Testis (tissue), 2 donors: ENCODE measurements at regions not wholly inside any gene's neighbourhood (a gene's known extent, or its start where the extent isn't known, plus 50 kb on each side); places are given as distances from the start of the nearest gene placed in this dataset.

Source experiments
- DNase-seq: peaks from one replicate; pipeline ENCODE4 v3.0.0-alpha.2; 2019
- H3K27ac ChIP-seq, 2 donors: fragments of 200-600 bp; sonication (generic); one replicate each; pipeline ENCODE4 v1.5.1; 2019
- H3K27me3 ChIP-seq: fragments of 200-600 bp; sonication (generic); one replicate; pipeline ENCODE4 v1.5.1; 2019
- H3K36me3 ChIP-seq: fragments of 200-600 bp; sonication (generic); one replicate; pipeline ENCODE4 v1.5.1; 2017; ENCODE audit warnings: low read depth; ENCODE audit errors: missing control alignments
- H3K4me1 ChIP-seq: fragments of 200-600 bp; sonication (generic); one replicate; pipeline ENCODE4 v1.5.1; 2019
- H3K4me3 ChIP-seq, 2 donors: fragments of 200-600 bp; sonication (generic); one replicate each; pipeline ENCODE4 v1.5.1; 2017 to 2019
- H3K9me3 ChIP-seq: fragments of 200-600 bp; sonication (generic); one replicate; pipeline ENCODE4 v1.5.1; 2017
- POLR2A ChIP-seq: fragments of 450-650 bp; IDR thresholded peaks from one replicate; pipeline ENCODE4 v1.6.1; 2017; ENCODE audit warnings: antibody characterized with exemption, mild to moderate bottlenecking, moderate library complexity
- WGBS, 2 donors: methylation state at CpG; one replicate each; pipeline ENCODE4 v1.1.5; 2018; 5-methylcytosine and 5-hydroxymethylcytosine counted together
- intact Hi-C: fragments of 100-400 bp; cut with DNase I; formaldehyde crosslinking; loops from one replicate; pipeline ENCODE4 v1.15.1; 2023; ENCODE audit warnings: low total_unique reads
- TF ChIP-seq, protein P1 (sequence below), 3 experiments: fragments of 450-650 bp in 2 of 3; fragments of 200-600 bp in 1 of 3; sonication (generic) in 1 of 3; IDR thresholded peaks; one replicate each; pipeline ENCODE4 v1.5.1; 2016 to 2019; ENCODE audit warnings: antibody characterized with exemption in 3 of 3, mild to moderate bottlenecking in 2 of 3, moderate library complexity in 1 of 3

GRCh38 chr13:79626924-79627323 is 146.0 kb downstream of the NDFIP2 start:
- Histone ChIP-seq H3K4me3 (no peak overlapping the region), H3K27ac (no peak overlapping the region), H3K9me3 (no peaks in the 10 kb centered on the region), H3K4me1 (no peaks in the 10 kb centered on the region), H3K36me3 (no peaks in the 10 kb centered on the region), H3K27me3 (no peaks in the 10 kb centered on the region)
- intact Hi-C loops: no loop called here
- TF ChIP-seq, protein P1, sequence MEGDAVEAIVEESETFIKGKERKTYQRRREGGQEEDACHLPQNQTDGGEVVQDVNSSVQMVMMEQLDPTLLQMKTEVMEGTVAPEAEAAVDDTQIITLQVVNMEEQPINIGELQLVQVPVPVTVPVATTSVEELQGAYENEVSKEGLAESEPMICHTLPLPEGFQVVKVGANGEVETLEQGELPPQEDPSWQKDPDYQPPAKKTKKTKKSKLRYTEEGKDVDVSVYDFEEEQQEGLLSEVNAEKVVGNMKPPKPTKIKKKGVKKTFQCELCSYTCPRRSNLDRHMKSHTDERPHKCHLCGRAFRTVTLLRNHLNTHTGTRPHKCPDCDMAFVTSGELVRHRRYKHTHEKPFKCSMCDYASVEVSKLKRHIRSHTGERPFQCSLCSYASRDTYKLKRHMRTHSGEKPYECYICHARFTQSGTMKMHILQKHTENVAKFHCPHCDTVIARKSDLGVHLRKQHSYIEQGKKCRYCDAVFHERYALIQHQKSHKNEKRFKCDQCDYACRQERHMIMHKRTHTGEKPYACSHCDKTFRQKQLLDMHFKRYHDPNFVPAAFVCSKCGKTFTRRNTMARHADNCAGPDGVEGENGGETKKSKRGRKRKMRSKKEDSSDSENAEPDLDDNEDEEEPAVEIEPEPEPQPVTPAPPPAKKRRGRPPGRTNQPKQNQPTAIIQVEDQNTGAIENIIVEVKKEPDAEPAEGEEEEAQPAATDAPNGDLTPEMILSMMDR (IDR thresholded peaks at IDR 0.05): no peak
- no peak for TF ChIP-seq POLR2A
- DNase-seq: no peak
- 93 to 95% methylated on average over 6 of the region's 6 CpGs for WGBS, 2 donors

DNA sequence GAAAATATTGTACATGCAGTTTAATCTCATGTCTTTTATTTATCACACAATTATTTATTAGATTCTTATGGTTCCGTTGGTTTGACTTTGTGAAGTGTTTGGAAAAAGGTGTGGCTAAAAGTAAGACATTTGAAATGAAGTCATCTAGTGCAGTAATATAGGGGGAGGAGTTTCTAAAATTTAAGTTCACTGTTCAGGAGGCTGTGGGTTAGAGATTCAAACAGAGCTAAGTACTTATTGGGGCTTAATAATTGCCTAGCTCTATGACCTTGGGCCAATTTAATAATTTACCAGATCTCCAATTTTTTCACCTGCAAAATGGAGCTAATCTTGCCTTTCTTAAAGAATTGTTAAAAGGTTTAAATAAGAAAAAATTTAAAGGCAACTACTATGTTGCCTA is 144.6 kb downstream of the NDFIP2 start:
- Histone ChIP-seq H3K27me3 (no peaks in the 10 kb centered on the region), H3K4me3 (no peak overlapping the region), H3K4me1 (no peaks in the 10 kb centered on the region), H3K36me3 (no peaks in the 10 kb centered on the region), H3K9me3 (no peaks in the 10 kb centered on the region), H3K27ac (no peak overlapping the region)
- WGBS, 2 donors: 93 to 97% methylated on average over 1 of the region's 1 CpG
- no peak for TF ChIP-seq POLR2A
- TF ChIP-seq, protein P1 (IDR thresholded peaks at IDR 0.05): no peak
- intact Hi-C loops: no loop called here
- no peak for DNase-seq

DNA sequence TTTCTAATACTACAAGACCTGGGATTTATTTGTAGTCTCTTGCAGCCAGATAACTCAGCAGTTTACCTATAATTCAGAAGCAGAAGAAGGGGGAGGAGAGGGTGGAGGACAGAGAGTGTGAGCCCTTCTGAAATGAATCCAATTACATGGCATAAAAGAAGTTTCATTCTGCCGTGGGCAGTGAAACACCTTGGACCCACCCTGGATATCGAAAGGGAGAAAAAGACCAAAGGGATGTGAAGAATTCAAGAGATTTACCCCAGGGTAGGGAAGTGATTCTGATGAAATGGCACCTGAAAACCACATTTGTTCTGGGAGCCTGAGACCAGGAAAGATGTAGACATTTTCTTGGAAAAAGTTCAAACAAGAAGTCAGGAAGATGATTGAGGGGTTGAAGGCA is 140.9 kb downstream of the NDFIP2 start:
- DNase-seq: no peak
- TF ChIP-seq, protein P1 (IDR thresholded peaks at IDR 0.05): no peak
- no peak for TF ChIP-seq POLR2A
- WGBS, 2 donors: 90 to 93% methylated on average over 2 of the region's 2 CpGs
- H3K9me3 ChIP-seq: no peaks in the 10 kb centered on the region
- no peaks in the 10 kb centered on the region for H3K36me3 ChIP-seq
- H3K27ac ChIP-seq: no peak overlapping the region
- no peak overlapping the region for H3K4me3 ChIP-seq
- no peaks in the 10 kb centered on the region for H3K27me3 ChIP-seq
- intact Hi-C loops: no loop called here
- no peaks in the 10 kb centered on the region for H3K4me1 ChIP-seq

DNA sequence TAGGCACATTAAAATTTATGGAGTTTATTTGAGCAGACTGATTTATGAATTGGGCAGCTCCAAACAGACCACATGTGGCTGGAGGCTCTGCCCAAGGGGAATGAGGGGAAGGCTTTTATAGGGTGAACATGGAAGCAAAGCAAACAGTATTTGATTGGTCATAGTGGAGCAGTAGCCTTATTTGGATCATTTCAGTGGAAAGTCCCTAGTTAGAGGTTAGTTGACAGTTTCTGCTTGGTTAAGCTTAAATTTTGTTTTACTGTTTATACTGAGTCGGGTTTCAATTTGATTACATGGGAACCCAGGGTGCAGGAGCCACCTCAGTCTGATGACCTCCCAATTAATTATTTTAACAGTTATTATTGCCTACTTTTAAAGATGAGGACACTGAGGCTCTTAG is 140.5 kb downstream of the NDFIP2 start:
- Histone ChIP-seq H3K27ac (no peak overlapping the region), H3K4me1 (no peaks in the 10 kb centered on the region), H3K4me3 (no peak overlapping the region), H3K27me3 (no peaks in the 10 kb centered on the region), H3K36me3 (no peaks in the 10 kb centered on the region), H3K9me3 (no peaks in the 10 kb centered on the region)
- intact Hi-C loops: no loop called here
- no peak for DNase-seq
- no peak for TF ChIP-seq POLR2A
- TF ChIP-seq, protein P1 (IDR thresholded peaks at IDR 0.05): no peak
- 88 to 92% methylated on average over 1 of the region's 1 CpG for whole genome bisulfite sequencing, 2 donors

GRCh38 chr13:79614250-79614918 is 133.4 kb downstream of the NDFIP2 start:
- TF ChIP-seq, protein P1 (IDR thresholded peaks at IDR 0.05): no peak
- TF ChIP-seq POLR2A: no peak
- Histone ChIP-seq H3K27ac (no peak overlapping the region), H3K4me3 (no peak overlapping the region), H3K27me3 (no peaks in the 10 kb centered on the region), H3K9me3 (no peaks in the 10 kb centered on the region), H3K4me1 (no peaks in the 10 kb centered on the region), H3K36me3 (no peaks in the 10 kb centered on the region)
- intact Hi-C loops: no loop called here
- DNase-seq: no peak
